Keratinocyte (primary cell): ENCODE measurements at regions not wholly inside any gene's neighbourhood (a gene's known extent, or its start where the extent isn't known, plus 50 kb on each side); places are given as distances from the start of the nearest gene placed in this dataset.

Source experiments
- DNase-seq: peaks from one replicate; pipeline ENCODE4 v3.0.0-alpha.2; 2011; ENCODE audit warnings: low read depth, missing footprints, low spot score
- FAIRE-seq: peaks from 2 replicates; lab custom pipeline; 2011; peaks lifted over from hg19 to GRCh38; lab: Jason Lieb, UNC
- H2AFZ ChIP-seq: 2 replicates; pipeline ENCODE4 v1.6.0; 2012; ENCODE audit warnings: low read length, control low read depth, inconsistent platforms; ENCODE audit not compliant: control insufficient read depth
- H3K27ac ChIP-seq: 2 replicates; pipeline ENCODE4 v1.5.1; 2011; ENCODE audit warnings: low read length; ENCODE audit not compliant: control insufficient read depth, insufficient read depth
- H3K27me3 ChIP-seq: 3 replicates; pipeline ENCODE4 v1.6.0; 2011; ENCODE audit warnings: low read length; ENCODE audit not compliant: control insufficient read depth, insufficient read depth; ENCODE audit errors: extremely low read depth
- H3K36me3 ChIP-seq, 2 experiments: 2 replicates in 1 of 2; 3 replicates in 1 of 2; pipeline ENCODE4 v1.5.1; 2011; ENCODE audit warnings: low read length in 2 of 2, mild to moderate bottlenecking in 1 of 2; ENCODE audit not compliant: control insufficient read depth in 2 of 2, insufficient read depth in 2 of 2; ENCODE audit errors: extremely low read depth in 1 of 2
- H3K4me1 ChIP-seq: 3 replicates; pipeline ENCODE4 v1.5.1; 2011; ENCODE audit warnings: low read length; ENCODE audit not compliant: control insufficient read depth, insufficient read depth; ENCODE audit errors: extremely low read depth
- H3K4me2 ChIP-seq: 3 replicates; pipeline ENCODE4 v1.6.0; 2011; ENCODE audit warnings: low read depth, low read length; ENCODE audit not compliant: control insufficient read depth, insufficient read depth; ENCODE audit errors: extremely low read depth
- H3K4me3 ChIP-seq, 3 experiments: fragments of 200-600 bp in 1 of 3; sonication (generic) in 1 of 3; 2 replicates in 2 of 3; 3 replicates in 1 of 3; pipeline ENCODE4 v1.5.1; 2011 to 2016; ENCODE audit warnings: low read length in 3 of 3, mild to moderate bottlenecking in 3 of 3, control low read depth in 2 of 3, inconsistent platforms in 1 of 3, low read depth in 1 of 3, mixed read lengths in 1 of 3, mixed run types in 1 of 3, moderate library complexity in 1 of 3; ENCODE audit not compliant: control insufficient read depth in 2 of 3, insufficient read depth in 2 of 3; ENCODE audit errors: extremely low read depth in 1 of 3
- H3K79me2 ChIP-seq: 2 replicates; pipeline ENCODE4 v1.6.0; 2012; ENCODE audit warnings: low read length; ENCODE audit not compliant: control insufficient read depth, insufficient read depth
- H3K9ac ChIP-seq: 3 replicates; pipeline ENCODE4 v1.6.0; 2011; ENCODE audit warnings: low read length; ENCODE audit not compliant: control insufficient read depth, insufficient read depth; ENCODE audit errors: extremely low read depth
- H3K9me1 ChIP-seq: 3 replicates; pipeline ENCODE4 v1.6.0; 2011; ENCODE audit warnings: low read length; ENCODE audit not compliant: control insufficient read depth, insufficient read depth; ENCODE audit errors: extremely low read depth
- H3K9me3 ChIP-seq: 2 replicates; pipeline ENCODE4 v1.5.1; 2012; ENCODE audit warnings: low read depth, low read length; ENCODE audit not compliant: control insufficient read depth
- H4K20me1 ChIP-seq: 3 replicates; pipeline ENCODE4 v1.6.0; 2011; ENCODE audit warnings: low read length; ENCODE audit not compliant: control insufficient read depth, insufficient read depth; ENCODE audit errors: extremely low read depth
- CTCF ChIP-seq, 3 experiments: IDR thresholded peaks in 1 of 3; conservative IDR thresholded peaks in 1 of 3; optimal IDR thresholded peaks in 1 of 3; 2 replicates in 2 of 3; 3 replicates in 1 of 3; pipeline versions ENCODE3 to v1.5.1; 2011; ENCODE audit warnings: low read length in 3 of 3, mild to moderate bottlenecking in 3 of 3, moderate library complexity in 2 of 3, control low read depth in 1 of 3, inconsistent platforms in 1 of 3; ENCODE audit not compliant: insufficient read depth in 2 of 3; ENCODE audit errors: extremely low read depth in 1 of 3
- EZH2 ChIP-seq: IDR thresholded peaks from one replicate; pipeline ENCODE4 v1.6.1; 2012; ENCODE audit warnings: inconsistent platforms, mild to moderate bottlenecking, low read length, moderate library complexity
- dilution Hi-C: fragments of 300-500 bp; cut with MboI; formaldehyde crosslinking; loops from one replicate; pipeline ENCODE4 v1.7.0; 2020; ENCODE audit warnings: low sequenced_read_pairs; ENCODE audit not compliant: extremely low pct_ligation_motif_present

GRCh38 chr13:89738072-89738471 is 1609.4 kb upstream of the MIR17HG start:
- Histone ChIP-seq H2AFZ (no peak overlapping the region), H3K4me2 (no peak overlapping the region), H4K20me1 (no peaks in the 10 kb centered on the region), H3K36me3 (no peaks in the 10 kb centered on the region), H3K27me3 (no peaks in the 10 kb centered on the region), H3K9me3 (no peaks in the 10 kb centered on the region), H3K9ac (no peak overlapping the region), H3K79me2 (no peaks in the 10 kb centered on the region), H3K4me3 (no peak overlapping the region), H3K9me1 (no peaks in the 10 kb centered on the region), H3K27ac (no peak overlapping the region), H3K4me1 (no peaks in the 10 kb centered on the region)
- no peak for FAIRE-seq
- DNase-seq, result no peak
- TF ChIP-seq CTCF (optimal IDR thresholded peaks at IDR 0.05 in 1 of 3, IDR thresholded peaks at IDR 0.05 in 1 of 3, conservative IDR thresholded peaks at IDR 0.05 in 1 of 3; ENCODE audit: extremely low read depth in 1 of 3, insufficient read depth in 2 of 3, low read length in 3 of 3) (no peak), EZH2 (no peak)
- dilution Hi-C loops, result no loop called here

- FAIRE-seq (no peak), DNase-seq (no peak)
- no peak overlapping the region for H3K4me2 ChIP-seq
- no peak for TF ChIP-seq EZH2
- no peak for TF ChIP-seq CTCF (optimal IDR thresholded peaks at IDR 0.05 in 1 of 3, IDR thresholded peaks at IDR 0.05 in 1 of 3, conservative IDR thresholded peaks at IDR 0.05 in 1 of 3; ENCODE audit: extremely low read depth in 1 of 3, insufficient read depth in 2 of 3, low read length in 3 of 3)
- H4K20me1 ChIP-seq, result no peaks in the 10 kb centered on the region
- no peaks in the 10 kb centered on the region for H3K4me1 ChIP-seq
- H3K9me3 ChIP-seq, result no peaks in the 10 kb centered on the region
- dilution Hi-C loops, result no loop called here
- H3K36me3 ChIP-seq, result no peaks in the 10 kb centered on the region
- no peaks in the 10 kb centered on the region for H3K27me3 ChIP-seq
- H2AFZ ChIP-seq, result no peak overlapping the region
- no peak overlapping the region for H3K9ac ChIP-seq
- no peaks in the 10 kb centered on the region for H3K79me2 ChIP-seq
- H3K9me1 ChIP-seq, result no peaks in the 10 kb centered on the region
- no peak overlapping the region for H3K27ac ChIP-seq
- no peak overlapping the region for H3K4me3 ChIP-seq
Measured at GRCh38 chr13:89740994-89741685, 1606.3 kb upstream of the MIR17HG start.
